ENCODE measurements at regions not wholly inside any gene's neighbourhood (a gene's known extent, or its start where the extent isn't known, plus 50 kb on each side); places are given as distances from the start of the nearest gene placed in this dataset.

DNA sequence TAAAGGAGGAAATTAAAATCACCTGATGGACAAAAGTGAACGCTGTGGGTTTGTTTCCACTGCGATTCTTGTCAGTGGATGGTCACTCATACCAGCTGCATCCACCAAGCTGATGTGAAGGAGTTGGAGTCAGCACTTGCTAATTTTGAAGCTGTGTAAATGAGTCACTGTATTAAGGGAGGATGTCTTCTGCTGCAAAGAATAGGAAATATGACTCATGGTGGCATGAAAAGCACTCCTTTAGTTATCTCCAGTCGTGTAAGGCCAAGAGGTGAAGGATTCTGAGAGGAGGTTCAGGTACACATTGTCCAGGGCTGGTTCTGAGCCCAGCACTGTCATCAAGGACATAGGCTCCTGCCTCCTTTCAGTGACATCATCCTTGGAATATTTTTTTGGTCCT is 71.7 kb upstream of the SKOR2 start:
- H3K36me3 ChIP-seq = no peaks in the 10 kb centered on the region
- no peaks in the 10 kb centered on the region for H3K4me1 ChIP-seq
- H3K27me3 ChIP-seq = no peaks in the 10 kb centered on the region
- TF ChIP-seq, protein P1, sequence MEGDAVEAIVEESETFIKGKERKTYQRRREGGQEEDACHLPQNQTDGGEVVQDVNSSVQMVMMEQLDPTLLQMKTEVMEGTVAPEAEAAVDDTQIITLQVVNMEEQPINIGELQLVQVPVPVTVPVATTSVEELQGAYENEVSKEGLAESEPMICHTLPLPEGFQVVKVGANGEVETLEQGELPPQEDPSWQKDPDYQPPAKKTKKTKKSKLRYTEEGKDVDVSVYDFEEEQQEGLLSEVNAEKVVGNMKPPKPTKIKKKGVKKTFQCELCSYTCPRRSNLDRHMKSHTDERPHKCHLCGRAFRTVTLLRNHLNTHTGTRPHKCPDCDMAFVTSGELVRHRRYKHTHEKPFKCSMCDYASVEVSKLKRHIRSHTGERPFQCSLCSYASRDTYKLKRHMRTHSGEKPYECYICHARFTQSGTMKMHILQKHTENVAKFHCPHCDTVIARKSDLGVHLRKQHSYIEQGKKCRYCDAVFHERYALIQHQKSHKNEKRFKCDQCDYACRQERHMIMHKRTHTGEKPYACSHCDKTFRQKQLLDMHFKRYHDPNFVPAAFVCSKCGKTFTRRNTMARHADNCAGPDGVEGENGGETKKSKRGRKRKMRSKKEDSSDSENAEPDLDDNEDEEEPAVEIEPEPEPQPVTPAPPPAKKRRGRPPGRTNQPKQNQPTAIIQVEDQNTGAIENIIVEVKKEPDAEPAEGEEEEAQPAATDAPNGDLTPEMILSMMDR (IDR thresholded peaks at IDR 0.05; ENCODE audit: low read depth, low read length) = no peak
- H3K9me3 ChIP-seq = no peaks in the 10 kb centered on the region
- no peak overlapping the region for H3K4me3 ChIP-seq (ENCODE audit: low read depth, low read length)
- DNase-seq = no peak

DNA sequence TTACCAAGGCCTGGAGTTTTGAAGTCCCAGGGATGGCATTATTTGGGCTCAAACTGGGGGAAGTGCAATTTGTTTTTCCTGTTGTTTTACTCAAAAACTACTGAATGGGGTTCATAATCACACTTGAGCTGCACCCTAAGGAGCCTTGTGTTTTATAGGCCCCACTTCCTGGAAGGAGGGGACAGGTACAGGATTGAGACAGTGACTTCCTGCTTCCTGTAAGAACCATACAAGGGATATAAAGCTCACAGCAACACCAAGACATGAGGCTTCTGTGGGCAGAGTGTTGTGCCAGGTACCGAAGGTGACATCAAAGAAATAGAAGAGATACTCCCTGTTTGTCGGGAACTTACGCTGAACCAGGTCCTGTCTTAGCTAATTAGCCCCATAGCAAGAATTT is 70.4 kb upstream of the SKOR2 start:
- no peaks in the 10 kb centered on the region for H3K36me3 ChIP-seq
- H3K4me1 ChIP-seq = no peaks in the 10 kb centered on the region
- H3K4me3 ChIP-seq (ENCODE audit: low read depth, low read length) = no peak overlapping the region
- TF ChIP-seq, protein P1 (IDR thresholded peaks at IDR 0.05; ENCODE audit: low read depth, low read length) = no peak
- H3K27me3 ChIP-seq = no peaks in the 10 kb centered on the region
- H3K9me3 ChIP-seq = no peaks in the 10 kb centered on the region
- no peak for DNase-seq

DNA sequence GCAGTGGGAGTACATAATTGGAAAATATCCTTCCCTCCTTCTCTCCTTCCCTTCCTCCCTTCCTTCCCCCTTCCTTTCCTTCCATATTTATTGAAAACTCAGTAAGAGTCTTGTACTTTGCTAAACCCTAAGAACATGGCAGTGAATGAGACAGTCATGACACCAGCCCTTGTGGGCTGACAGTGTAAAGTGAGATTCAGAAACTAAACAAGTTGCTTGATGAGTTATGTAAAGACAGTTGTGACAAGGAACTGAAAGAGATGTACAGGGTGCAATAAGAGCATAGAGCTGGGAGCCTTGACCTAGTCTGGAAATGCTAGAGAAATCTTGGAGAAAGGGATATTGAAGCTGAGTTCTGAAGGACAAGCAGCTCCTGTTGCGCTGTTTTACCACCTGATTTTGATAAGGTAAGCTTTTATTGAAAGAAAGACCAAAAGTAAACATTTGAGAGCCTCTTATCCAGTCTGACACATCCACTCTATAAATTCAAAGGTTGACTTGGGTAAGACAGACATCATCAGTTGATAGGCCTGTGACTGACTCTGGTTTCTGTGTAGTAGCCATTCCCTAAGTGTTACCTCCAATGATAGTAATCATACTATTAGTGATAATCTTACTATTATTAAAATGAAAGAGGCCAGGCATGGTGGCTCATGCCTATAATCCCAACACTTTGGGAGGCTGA is 66.5 kb upstream of the SKOR2 start:
- Histone ChIP-seq H3K4me3 (ENCODE audit: low read depth, low read length) (no peak overlapping the region), H3K27me3 (no peaks in the 10 kb centered on the region), H3K36me3 (no peaks in the 10 kb centered on the region), H3K4me1 (no peaks in the 10 kb centered on the region), H3K9me3 (no peaks in the 10 kb centered on the region)
- TF ChIP-seq, protein P1 (IDR thresholded peaks at IDR 0.05; ENCODE audit: low read depth, low read length) = no peak
- DNase-seq = no peak

DNA sequence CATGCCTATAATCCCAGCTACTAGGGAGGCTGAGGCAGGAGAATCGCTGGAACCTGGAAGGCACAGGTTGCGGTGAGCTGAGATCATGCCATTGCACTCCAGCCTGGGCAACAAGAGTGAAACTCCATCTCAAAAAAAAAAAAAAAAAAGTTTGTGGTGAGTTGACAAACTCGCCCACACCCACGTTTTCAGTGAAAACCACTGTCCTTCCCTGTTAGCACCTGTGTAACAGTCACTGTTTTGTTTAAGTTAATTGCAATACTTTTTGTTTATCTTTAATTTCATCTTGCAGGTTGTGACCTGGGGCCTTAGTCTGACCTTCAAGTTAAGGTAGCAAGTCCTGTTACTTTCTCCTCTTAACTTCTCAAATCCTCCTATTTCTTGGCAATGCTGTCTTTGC is 65.5 kb upstream of the SKOR2 start:
- TF ChIP-seq, protein P1 (IDR thresholded peaks at IDR 0.05; ENCODE audit: low read depth, low read length) = no peak
- H3K27me3 ChIP-seq = no peaks in the 10 kb centered on the region
- DNase-seq = no peak
- H3K4me3 ChIP-seq (ENCODE audit: low read depth, low read length) = no peak overlapping the region
- no peaks in the 10 kb centered on the region for H3K9me3 ChIP-seq
- no peaks in the 10 kb centered on the region for H3K36me3 ChIP-seq
- no peaks in the 10 kb centered on the region for H3K4me1 ChIP-seq

DNA sequence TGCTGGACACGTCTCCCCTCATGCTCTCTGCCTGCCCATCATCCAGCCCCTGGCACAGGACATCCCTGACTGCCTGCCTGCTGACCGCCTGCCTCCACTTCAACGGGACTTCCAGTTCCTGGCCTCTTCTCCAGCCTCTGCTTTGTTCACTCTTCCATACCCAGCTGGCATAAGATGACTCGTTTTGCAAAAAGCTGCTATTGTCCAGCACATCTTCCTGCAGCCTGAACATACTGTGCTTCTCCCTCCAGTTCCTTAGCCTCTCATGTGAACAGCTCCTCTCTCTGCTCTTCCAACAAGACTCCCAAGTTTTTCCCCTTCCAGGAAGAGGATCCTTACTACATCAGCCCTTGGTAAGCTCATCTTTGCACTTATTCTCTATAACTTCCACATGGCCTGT is 62.4 kb upstream of the SKOR2 start:
- H3K27me3 ChIP-seq = no peaks in the 10 kb centered on the region
- no peak overlapping the region for H3K4me3 ChIP-seq (ENCODE audit: low read depth, low read length)
- no peak for DNase-seq
- TF ChIP-seq, protein P1 (IDR thresholded peaks at IDR 0.05; ENCODE audit: low read depth, low read length) = no peak
- no peaks in the 10 kb centered on the region for H3K36me3 ChIP-seq
- H3K9me3 ChIP-seq = no peaks in the 10 kb centered on the region
- H3K4me1 ChIP-seq = no peaks in the 10 kb centered on the region

DNA sequence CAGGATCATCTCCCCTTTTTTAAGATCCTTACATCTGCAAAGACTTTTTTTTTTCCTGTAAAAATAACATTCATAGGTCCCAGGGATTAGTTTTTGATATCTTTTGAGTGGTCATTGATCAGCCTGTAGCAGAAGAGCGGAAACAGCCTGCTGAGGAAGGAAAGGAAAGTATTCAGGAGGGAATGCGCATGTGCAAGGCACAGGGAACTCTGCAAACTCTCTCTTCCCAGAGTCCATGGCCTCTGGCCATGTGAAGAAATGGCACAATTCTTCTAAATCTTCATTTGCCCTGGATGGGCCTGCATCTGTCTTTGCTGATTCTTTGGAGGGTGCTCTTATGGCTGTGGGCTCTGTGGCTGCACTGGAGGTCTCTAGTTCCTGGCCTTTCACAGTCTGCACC is 60.1 kb upstream of the SKOR2 start:
- Histone ChIP-seq H3K4me3 (ENCODE audit: low read depth, low read length) (no peak overlapping the region), H3K4me1 (no peaks in the 10 kb centered on the region), H3K27me3 (no peaks in the 10 kb centered on the region), H3K9me3 (no peaks in the 10 kb centered on the region), H3K36me3 (no peaks in the 10 kb centered on the region)
- TF ChIP-seq, protein P1 (IDR thresholded peaks at IDR 0.05; ENCODE audit: low read depth, low read length) = no peak
- no peak for DNase-seq
